Stimulated activated CD8-positive, alpha-beta memory T cell treated with anti-CD3 and anti-CD28 coated beads, Interleukin-15, amount 100 ng/mL, for 1 hour (primary cell): ENCODE measurements at regions not wholly inside any gene's neighbourhood (a gene's known extent, or its start where the extent isn't known, plus 50 kb on each side); places are given as distances from the start of the nearest gene placed in this dataset.

Experiments used
- DNase-seq: peaks from one replicate; pipeline ENCODE4 v3.0.0-alpha.2; 2020; ENCODE audit warnings: low read depth

DNA sequence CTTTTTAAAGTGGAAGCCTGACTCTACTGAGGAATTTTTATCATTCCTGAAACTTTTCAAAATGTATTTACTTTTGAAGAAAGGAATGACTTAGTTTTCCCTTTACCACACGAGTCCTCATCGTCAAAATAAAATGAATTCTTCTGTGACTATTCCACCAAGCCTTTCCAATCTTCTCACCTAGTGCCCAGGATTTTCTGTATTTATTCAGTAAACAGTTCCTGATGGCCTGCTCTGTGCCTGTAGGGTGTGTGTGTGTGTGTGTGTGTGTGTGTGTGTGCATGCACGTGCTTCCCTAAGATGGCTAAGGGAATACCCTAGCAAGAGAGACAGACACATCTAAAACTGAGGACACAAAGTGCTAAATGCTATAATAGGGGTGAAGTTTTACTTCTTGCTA, 395.0 kb upstream of the USP24 start:
- no peak for DNase-seq

DNA sequence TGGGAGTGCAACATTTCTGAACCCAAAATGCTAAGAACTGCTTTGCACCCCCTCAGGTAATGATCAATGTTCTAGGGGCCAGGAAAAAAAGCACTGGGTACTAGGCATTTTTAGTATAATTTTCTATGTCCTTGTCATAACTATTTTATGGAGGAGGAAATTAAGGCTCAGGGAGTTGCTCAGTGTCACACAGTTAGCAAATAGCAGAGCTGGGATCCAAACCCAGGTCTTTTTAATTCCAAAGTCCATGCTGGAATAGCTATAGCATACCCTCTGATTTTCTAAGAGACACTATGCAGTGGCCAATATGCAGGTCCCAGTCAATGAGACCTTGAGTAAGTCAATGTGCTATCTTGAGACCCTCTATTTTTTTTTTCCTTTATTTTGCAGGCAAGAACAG, 394.5 kb upstream of the USP24 start:
- no peak for DNase-seq

DNA sequence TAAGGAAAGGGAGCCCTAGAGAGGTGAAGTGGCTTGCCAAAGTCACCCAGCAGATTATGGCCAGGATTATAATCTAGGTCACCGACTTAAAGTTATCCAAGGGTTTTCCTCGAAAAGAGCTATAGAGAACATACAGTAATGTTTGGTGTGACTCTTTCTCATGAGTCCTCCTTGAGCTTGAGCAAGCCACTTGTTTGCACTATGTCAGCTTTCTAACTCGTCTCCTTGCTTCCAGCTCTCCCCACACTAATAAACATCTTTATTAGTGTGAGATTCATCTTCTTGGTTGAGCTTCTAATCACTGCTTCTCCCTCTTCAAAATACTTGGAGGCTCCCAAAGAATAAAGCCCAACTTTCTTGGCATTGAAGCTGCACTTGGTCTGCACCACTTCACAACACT, 390.0 kb upstream of the USP24 start:
- no peak for DNase-seq

- no peak for DNase-seq
These were observed 389.6 kb upstream of the USP24 start for GRCh38 chr1:55604749-55605148.

DNA sequence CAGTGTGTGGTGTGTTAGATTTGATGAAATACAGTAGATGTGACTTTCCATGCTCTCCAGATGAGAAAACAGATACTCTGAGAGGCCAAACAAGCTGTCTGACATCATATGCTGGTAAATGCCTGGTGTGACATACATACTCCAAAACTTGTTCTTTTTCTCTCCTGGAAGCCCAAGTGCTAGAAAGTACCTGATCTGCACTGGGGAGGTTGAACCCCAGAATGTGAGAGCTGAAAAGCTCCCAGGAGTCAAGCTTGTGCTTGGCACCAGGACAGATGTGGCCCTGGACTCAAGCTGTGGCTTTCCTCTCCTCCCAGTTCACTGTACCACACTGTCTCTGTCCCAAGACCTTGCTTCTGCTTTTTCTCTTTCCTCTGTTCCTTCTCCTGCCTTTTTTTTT, 389.0 kb upstream of the USP24 start:
- DNase-seq, result no peak

DNA sequence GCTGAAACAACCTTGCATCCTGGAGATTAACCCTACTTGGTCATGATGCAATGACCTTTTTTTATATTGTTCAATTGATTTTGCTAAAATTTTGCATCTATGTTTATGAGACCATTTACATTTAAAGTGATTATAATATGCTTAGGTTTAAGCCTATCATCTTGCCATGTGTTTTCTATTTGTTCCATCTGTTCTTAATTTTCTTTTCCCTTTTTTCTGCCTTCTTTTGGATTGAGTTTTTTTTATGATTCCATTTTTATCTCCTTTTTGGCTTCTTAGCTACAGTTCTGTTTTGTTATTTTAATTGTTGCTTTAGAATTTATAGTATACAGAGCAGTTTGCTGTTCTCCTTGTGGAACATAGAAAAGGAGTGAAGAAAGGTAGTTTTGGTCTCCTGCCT, 385.1 kb upstream of the USP24 start:
- no peak for DNase-seq

DNA sequence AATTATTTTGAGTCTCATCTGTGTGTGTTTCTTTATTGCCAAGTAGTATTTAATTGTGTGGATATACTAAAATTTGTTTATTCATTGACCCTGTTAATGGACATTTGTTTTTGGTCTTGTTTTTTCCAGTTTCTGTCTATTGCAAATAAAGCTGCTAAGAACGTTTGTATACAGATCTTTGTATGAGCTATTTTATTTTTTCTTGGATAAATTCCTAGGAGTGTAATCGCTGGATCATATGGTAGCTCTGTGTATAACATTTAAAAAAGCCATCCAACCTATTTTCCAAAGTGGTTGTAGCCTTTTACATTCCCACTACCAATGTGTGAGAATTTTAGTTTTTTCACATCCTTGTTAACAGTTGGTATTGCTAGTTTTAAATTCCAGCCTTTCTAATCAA, 382.7 kb upstream of the USP24 start:
- DNase-seq, result no peak

DNA sequence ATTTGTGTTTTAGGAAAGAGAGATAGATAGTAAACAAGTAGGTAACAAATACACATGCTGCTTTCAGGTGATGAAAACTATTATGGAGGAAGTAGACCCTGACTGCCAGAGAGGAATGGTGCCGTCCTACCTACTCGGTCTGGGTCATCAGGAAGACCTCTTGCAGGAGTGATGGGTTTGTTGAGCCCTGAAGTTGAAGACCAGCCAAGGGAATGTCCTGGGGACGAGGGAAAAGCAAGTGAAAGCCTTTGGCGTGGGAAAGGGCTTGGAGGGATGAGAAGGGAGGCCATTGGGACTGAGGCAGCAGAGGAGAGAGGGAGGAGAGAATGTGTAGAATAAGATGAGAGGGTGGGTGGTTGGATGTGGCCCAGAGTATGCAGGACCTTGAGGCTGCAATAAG, 379.5 kb upstream of the USP24 start:
- DNase-seq, result no peak

- DNase-seq, result no peak
These were observed 378.1 kb upstream of the USP24 start for GRCh38 chr1:55593298-55593697.

- DNase-seq, result no peak
These were observed 377.0 kb upstream of the USP24 start for GRCh38 chr1:55592122-55592521.

DNA sequence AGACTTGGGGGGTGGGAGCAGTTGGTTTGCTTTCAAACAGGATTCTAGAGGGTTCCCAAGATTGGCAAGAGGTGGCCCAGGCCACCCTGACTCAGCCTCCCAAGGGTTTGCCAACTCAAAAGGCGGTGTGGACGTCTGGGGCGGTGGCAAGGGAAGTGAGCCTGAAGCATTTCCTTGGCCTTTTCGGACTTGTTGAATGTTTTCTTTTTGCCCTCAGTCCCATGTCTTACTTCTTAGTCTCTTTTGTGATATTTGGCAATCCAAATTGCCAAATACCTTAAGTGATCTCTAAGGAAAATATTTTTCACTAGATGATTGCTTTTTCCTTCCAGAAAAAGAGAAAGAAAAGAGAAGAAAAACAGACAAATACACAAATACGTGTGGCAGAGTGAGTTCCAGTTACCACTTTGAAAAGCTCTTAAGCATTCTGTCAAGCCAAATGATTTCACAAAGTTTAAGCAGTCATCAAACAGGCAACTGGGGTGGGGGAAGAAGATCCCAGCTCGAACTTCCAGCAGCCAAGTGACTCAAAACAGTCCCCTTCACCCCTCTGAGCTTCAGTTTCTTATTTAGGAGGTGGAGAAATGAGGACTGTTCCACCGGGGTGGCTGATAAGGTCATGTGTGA, 374.6 kb upstream of the USP24 start:
- no peak for DNase-seq

DNA sequence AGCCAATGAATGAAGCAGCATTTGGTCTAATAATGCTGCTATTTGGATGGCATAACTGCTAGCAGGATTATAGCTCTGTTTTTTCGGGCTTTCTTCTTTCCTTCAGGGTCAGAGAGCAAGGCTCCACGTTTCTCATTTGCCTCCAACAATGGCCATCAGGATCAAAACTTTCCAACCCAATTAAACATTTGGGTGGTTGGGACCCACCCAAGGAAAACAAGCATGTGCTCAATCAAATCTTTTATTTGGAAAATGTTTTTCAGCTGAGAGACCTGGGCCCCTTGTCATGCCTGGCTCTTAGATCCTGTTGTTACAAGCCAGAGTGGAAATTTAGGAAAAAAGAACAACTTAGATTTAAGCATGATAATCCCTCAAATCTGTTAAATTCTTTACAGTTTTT, 373.1 kb upstream of the USP24 start:
- DNase-seq, result no peak

GRCh38 chr1:55586771-55587170, 371.6 kb upstream of the USP24 start:
- DNase-seq, result no peak

GRCh38 chr1:55585402-55585792, 370.2 kb upstream of the USP24 start:
- no peak for DNase-seq

- DNase-seq, result no peak
These were observed 369.6 kb upstream of the USP24 start for GRCh38 chr1:55584526-55585401.

DNA sequence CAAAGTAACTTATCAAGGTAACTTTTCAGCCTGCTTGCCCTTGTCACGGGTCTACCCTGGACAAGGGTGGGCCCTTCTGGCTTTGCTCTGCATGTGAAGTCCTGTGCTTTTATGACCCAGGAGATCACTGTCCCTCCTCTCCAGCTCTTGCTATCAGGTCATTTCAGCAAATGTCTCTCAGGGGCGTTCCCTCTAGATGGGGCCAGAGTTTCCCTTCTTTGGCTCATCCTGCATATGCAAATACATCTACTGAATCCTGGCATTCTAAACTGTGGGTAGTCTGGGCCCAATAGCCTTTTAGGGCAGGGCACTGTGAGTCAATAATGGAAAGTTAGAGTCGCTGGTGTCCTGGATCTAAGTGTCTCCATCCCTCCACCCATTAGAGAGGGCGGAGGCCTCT, 366.9 kb upstream of the USP24 start:
- DNase-seq, result no peak

DNA sequence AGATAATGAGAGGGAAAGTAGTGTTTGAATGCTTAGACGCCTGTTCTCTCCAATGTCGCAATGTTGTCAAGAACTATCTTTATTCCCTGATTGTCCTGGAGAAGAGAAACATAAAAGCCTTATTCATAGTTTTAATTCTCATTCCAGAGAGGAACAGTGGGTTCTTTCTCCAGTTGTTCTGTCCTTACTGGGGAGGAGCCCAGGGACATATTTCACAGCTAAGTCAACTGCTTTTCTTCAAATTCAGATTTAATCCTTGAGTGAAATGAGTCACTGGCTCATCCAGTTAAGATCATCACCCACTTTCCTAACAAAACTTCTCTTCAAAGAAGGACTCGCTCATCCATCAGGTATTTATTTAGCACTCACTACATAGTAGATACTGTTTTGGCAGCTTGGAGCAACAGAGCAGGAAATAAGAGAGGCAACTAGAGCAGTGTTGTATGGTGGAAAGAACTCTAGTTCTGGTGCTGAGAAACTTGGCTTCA, 365.7 kb upstream of the USP24 start:
- DNase-seq, result no peak

DNA sequence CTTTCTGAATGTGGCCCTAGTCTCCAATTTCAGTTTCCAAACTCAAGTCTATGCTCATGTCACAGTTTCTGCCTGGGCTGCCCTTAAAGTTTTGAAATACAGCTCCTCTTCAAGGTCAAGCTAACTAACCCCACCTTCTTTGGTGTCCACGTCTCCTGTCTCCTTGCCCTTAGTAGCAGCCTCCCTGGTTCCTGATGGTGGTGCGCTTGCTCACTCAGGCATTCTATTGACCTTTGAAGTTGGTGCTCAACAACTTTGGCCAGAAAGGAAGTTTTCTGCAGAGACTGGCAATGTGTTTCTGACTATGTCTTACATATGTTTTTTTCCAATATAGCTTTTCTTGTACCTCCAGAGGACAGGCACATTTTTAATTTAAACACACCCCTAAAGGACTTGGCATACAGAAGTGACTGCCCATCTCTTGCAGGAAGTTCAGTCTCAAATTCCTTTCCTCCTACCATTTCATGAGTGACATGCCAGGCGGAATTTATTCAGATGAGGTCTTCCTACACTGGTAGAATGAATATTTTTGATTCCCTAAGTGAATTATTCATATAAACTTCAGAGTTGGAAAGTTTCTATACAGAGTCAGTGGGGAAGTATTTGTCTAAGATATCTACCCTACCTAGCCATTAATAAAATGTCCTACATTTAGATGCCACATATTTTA, 364.3 kb upstream of the USP24 start:
- DNase-seq, result no peak

GRCh38 chr1:55578646-55579045, 363.5 kb upstream of the USP24 start:
- no peak for DNase-seq

DNA sequence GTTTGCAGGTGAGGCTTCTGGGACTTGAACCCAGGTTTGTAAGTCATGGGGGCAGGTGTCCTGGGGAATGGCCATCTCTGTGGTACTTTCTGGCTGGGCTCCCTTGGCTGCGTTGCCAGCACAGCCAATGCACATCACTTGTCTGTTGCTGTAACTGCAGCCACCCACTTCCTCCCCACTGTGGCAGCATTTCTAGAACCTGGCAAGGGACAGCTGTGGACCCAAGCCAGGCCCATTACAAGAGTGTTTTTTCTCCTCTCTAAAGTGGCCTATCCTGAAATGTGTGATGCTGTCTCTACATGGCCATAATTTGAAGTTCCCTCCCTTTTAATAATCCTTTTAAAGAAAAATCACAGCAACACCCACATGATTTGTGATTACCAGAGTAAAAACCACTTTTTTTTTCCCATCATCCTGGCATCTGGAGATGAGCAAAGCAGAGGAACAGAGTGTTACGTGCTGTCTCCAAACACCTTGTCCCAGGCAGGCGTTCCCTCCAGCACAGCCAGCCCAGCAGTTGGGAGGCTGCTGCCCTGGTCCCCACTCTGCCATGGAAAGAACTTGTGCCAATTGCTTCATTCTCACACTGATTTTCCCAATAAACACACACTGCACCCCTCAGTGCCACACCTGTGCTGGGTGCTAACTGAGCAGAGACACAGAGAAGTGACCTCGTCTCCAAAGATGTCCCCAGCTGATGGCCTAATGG, 360.6 kb upstream of the USP24 start:
- no peak for DNase-seq

- DNase-seq, result no peak
These were observed 359.6 kb upstream of the USP24 start for GRCh38 chr1:55574691-55575225.
